ENCODE measurements at regions not wholly inside any gene's neighbourhood (a gene's known extent, or its start where the extent isn't known, plus 50 kb on each side); places are given as distances from the start of the nearest gene placed in this dataset.
"Not testable (repeated sequence)": the region's sequence is repeated elsewhere in the genome, so short reads cannot be mapped to it uniquely, and the experiment has no call there.

DNA sequence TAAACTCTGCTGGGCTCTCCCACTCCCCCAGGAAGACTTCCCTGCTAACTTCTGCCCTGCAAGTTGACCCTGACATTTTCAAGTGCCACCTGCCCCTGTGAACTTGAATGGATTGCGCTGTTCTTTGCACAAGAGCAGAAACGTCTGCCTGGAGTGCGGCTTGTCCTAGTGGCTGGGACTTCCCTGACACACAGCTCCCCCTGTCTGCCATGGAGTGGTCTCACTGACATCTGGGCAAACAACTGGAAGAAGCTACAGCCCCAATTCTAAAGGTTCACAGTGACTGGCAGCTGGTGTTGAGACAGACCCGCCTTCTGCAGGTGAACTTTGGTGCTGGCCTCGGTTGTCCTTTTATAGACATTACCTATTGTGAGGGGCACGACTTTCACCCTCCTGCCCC is 138.7 kb downstream of the KLRB1 start:
- TF ChIP-seq, protein P1, sequence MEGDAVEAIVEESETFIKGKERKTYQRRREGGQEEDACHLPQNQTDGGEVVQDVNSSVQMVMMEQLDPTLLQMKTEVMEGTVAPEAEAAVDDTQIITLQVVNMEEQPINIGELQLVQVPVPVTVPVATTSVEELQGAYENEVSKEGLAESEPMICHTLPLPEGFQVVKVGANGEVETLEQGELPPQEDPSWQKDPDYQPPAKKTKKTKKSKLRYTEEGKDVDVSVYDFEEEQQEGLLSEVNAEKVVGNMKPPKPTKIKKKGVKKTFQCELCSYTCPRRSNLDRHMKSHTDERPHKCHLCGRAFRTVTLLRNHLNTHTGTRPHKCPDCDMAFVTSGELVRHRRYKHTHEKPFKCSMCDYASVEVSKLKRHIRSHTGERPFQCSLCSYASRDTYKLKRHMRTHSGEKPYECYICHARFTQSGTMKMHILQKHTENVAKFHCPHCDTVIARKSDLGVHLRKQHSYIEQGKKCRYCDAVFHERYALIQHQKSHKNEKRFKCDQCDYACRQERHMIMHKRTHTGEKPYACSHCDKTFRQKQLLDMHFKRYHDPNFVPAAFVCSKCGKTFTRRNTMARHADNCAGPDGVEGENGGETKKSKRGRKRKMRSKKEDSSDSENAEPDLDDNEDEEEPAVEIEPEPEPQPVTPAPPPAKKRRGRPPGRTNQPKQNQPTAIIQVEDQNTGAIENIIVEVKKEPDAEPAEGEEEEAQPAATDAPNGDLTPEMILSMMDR (CRISPR knock-in tag; IDR thresholded peaks at IDR 0.05): peak; percentile 92
- TF ChIP-seq, protein P2, sequence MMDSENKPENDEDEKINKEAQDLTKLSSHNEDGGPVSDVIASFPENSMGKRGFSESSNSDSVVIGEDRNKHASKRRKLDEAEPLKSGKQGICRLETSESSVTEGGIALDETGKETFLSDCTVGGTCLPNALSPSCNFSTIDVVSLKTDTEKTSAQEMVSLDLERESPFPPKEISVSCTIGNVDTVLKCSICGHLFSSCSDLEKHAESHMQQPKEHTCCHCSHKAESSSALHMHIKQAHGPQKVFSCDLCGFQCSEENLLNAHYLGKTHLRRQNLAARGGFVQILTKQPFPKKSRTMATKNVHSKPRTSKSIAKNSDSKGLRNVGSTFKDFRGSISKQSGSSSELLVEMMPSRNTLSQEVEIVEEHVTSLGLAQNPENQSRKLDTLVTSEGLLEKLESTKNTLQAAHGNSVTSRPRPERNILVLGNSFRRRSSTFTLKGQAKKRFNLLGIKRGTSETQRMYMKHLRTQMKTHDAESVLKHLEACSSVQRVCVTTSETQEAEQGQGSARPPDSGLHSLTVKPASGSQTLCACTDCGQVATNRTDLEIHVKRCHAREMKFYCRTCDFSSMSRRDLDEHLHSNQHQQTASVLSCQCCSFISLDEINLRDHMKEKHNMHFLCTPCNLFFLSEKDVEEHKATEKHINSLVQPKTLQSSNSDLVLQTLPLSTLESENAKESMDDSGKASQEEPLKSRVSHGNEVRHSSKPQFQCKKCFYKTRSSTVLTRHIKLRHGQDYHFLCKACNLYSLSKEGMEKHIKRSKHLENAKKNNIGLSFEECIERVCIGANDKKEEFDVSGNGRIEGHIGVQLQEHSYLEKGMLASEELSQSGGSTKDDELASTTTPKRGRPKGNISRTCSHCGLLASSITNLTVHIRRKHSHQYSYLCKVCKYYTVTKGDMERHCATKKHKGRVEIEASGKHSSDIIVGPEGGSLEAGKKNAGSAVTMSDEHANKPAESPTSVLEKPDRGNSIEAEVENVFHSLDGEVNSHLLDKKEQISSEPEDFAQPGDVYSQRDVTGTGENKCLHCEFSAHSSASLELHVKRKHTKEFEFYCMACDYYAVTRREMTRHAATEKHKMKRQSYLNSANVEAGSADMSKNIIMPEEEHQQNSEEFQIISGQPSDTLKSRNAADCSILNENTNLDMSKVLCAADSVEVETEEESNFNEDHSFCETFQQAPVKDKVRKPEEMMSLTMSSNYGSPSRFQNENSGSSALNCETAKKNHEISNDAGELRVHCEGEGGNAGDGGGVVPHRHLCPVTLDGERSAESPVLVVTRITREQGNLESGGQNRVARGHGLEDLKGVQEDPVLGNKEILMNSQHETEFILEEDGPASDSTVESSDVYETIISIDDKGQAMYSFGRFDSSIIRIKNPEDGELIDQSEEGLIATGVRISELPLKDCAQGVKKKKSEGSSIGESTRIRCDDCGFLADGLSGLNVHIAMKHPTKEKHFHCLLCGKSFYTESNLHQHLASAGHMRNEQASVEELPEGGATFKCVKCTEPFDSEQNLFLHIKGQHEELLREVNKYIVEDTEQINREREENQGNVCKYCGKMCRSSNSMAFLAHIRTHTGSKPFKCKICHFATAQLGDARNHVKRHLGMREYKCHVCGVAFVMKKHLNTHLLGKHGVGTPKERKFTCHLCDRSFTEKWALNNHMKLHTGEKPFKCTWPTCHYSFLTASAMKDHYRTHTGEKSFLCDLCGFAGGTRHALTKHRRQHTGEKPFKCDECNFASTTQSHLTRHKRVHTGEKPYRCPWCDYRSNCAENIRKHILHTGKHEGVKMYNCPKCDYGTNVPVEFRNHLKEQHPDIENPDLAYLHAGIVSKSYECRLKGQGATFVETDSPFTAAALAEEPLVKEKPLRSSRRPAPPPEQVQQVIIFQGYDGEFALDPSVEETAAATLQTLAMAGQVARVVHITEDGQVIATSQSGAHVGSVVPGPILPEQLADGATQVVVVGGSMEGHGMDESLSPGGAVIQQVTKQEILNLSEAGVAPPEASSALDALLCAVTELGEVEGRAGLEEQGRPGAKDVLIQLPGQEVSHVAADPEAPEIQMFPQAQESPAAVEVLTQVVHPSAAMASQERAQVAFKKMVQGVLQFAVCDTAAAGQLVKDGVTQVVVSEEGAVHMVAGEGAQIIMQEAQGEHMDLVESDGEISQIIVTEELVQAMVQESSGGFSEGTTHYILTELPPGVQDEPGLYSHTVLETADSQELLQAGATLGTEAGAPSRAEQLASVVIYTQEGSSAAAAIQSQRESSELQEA (CRISPR knock-in tag; IDR thresholded peaks at IDR 0.05; ENCODE audit: not compliant biosample characterization): not testable (repeated sequence)
